NCI-H128 (cell line): ENCODE measurements at regions not wholly inside any gene's neighbourhood (a gene's known extent, or its start where the extent isn't known, plus 50 kb on each side); places are given as distances from the start of the nearest gene placed in this dataset.
"Not testable (repeated sequence)": the region's sequence is repeated elsewhere in the genome, so short reads cannot be mapped to it uniquely, and the experiment has no call there.

ENCODE experiments used
- DNase-seq: peaks from one replicate; lab custom pipeline; 2025; ENCODE audit not compliant: unreplicated experiment; lab: John Stamatoyannopoulos, UW

GRCh38 chrX:7409866-7410265 is 261.9 kb upstream of the PUDP start:
- DNase-seq = no peak

GRCh38 chrX:7399373-7399772 is 251.4 kb upstream of the PUDP start:
- DNase-seq = no peak

GRCh38 chrX:7390441-7390840 is 242.5 kb upstream of the PUDP start:
- DNase-seq = no peak

GRCh38 chrX:7389576-7389975 is 241.6 kb upstream of the PUDP start:
- DNase-seq = no peak

GRCh38 chrX:7385131-7385530 is 237.2 kb upstream of the PUDP start:
- DNase-seq = no peak

GRCh38 chrX:7378406-7378805 is 230.5 kb upstream of the PUDP start:
- DNase-seq = no peak

- DNase-seq = no peak
These were observed 225.0 kb upstream of the PUDP start for GRCh38 chrX:7372825-7373525.

GRCh38 chrX:7362111-7362510 is 214.2 kb upstream of the PUDP start:
- DNase-seq = no peak

GRCh38 chrX:7351926-7352325 is 204.0 kb upstream of the PUDP start:
- no peak for DNase-seq

- peak; percentile 56 for DNase-seq
These were observed 199.5 kb upstream of the PUDP start for GRCh38 chrX:7347465-7347864.

- no peak for DNase-seq
These were observed 198.1 kb upstream of the PUDP start for GRCh38 chrX:7346021-7346420.

- DNase-seq = no peak
These were observed 195.2 kb upstream of the PUDP start for GRCh38 chrX:7343181-7343580.

- not testable (repeated sequence) for DNase-seq
These were observed 187.9 kb upstream of the PUDP start for GRCh38 chrX:7335816-7336362.

- DNase-seq = no peak
These were observed 186.4 kb upstream of the PUDP start for GRCh38 chrX:7334253-7334935.

- no peak for DNase-seq
These were observed 183.2 kb upstream of the PUDP start for GRCh38 chrX:7330971-7331746.

- DNase-seq = no peak
These were observed 182.6 kb upstream of the PUDP start for GRCh38 chrX:7330556-7330955.

- no peak for DNase-seq
These were observed 170.7 kb upstream of the PUDP start for GRCh38 chrX:7318661-7319060.

- DNase-seq = no peak
These were observed 170.3 kb upstream of the PUDP start for GRCh38 chrX:7318241-7318640.

GRCh38 chrX:7316887-7317286 is 168.9 kb upstream of the PUDP start:
- no peak for DNase-seq

GRCh38 chrX:7316280-7316679 is 168.3 kb upstream of the PUDP start:
- no peak for DNase-seq

GRCh38 chrX:7314425-7314824 is 166.5 kb upstream of the PUDP start:
- DNase-seq = no peak

GRCh38 chrX:7307720-7308119 is 159.8 kb upstream of the PUDP start:
- DNase-seq = no peak
